NCI-H2107 treated with DMSO at 0.1 percent for 48 hours (cell line): ENCODE measurements at regions not wholly inside any gene's neighbourhood (a gene's known extent, or its start where the extent isn't known, plus 50 kb on each side); places are given as distances from the start of the nearest gene placed in this dataset.
"Not testable (repeated sequence)": the region's sequence is repeated elsewhere in the genome, so short reads cannot be mapped to it uniquely, and the experiment has no call there.

ENCODE experiments used
- DNase-seq: peaks from one replicate; lab custom pipeline; 2025; ENCODE audit not compliant: unreplicated experiment; lab: John Stamatoyannopoulos, UW

DNA sequence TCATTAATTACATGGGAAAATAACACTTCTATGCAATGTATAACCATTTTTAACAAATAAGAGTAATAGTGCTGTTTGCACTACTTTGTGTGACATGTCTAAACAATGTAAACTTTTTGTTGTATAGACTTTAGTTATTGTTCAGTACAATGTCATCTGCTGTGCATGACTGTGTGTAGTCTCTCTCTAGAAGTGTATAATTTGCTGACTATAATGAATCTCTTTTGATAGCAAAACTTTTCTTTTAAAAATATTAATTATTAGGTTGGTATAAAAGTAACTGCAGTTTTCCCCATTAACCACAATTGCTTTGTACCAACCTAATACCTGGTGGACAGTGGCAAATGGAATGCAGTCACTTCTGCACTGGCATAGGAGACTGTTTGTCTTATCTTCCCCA lies 124.2 kb upstream of the SGK1 start:
- no peak for DNase-seq

GRCh38 chr6:134438837-134439236 lies 120.9 kb upstream of the SGK1 start:
- DNase-seq = no peak

- DNase-seq = no peak
These were observed 119.5 kb upstream of the SGK1 start for GRCh38 chr6:134437376-134437775.

DNA sequence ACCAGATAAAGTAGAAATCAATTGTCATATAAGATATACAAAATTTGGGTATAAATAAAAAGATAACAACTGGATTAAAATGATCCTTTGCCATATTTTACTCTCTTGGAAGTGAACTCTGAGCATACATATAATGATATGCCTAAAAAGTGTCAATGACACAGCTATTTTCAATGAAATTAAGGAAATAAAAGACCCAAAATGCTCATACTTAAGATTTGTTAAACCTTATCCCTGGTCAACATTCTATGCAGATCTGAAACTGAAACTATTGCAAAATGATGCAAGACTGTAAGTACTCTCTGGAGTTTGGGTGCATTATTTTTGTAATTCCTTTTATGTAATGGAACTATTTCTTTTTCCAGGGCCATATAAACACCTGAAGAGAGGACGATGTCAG lies 119.0 kb upstream of the SGK1 start:
- DNase-seq = no peak

- DNase-seq = no peak
These were observed 118.4 kb upstream of the SGK1 start for GRCh38 chr6:134436281-134436815.

DNA sequence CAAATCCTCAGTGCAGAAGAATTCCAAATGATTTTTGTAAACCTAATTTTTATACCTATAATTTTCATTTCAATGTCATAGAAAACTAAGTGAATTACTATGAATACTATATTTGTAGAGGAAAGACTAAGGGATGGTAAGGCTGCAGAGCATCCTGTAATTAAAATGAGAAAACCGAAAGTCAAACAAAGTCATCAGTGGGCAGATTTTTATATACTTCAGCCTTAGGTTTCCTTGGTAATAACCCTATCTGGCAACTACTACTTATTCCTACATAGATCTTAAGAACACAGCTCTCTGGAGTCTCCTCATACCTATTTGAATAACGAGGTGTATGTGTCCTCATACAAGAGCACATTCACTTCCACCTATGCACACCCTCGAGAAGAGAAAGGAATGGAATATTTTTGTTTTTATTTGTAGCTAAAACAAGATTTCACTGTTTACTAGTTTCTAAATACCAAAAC lies 117.9 kb upstream of the SGK1 start:
- no peak for DNase-seq

- DNase-seq = no peak
These were observed 116.4 kb upstream of the SGK1 start for GRCh38 chr6:134434019-134434942.

DNA sequence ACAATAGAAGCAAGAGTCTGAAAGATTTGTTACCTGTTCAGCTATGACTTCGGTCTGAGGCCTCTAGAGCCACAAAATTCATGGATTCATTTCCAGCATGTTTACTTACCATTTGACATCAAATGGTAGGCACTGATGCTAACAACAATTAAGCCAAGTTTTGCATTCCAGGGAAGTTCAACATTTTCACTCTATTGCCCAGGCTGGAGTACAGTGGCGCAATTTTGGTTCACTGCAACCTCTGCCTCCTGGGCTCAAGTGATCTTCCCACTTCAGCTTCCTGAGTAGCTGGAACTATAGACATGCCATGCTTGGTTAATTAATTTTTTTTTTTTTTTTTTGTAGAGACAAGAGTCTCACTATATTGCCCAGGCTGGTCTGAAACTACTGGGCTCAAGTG lies 114.1 kb upstream of the SGK1 start:
- no peak for DNase-seq

DNA sequence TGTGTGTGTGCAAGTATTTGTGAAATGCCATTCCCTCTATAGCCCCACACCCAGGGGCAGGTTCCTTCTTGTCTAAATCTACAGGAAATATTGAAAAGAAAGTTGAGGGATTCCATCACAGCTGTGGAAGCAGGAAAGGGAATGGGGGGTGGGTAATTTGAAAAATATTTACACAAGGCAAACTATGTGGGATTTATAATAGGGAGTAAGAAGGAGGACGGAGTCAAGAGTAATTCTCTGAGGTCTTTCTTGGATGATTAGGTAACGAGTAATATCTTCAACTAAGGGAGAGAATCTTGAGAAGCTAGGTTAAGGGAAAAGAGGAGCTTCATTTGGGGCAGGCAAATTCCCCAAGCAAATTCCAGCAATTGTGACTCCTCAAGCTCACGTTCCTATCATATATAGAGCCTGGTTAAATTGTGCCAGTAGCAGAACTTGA lies 113.5 kb upstream of the SGK1 start:
- DNase-seq = no peak

GRCh38 chr6:134429861-134430380 lies 112.0 kb upstream of the SGK1 start:
- DNase-seq = no peak

DNA sequence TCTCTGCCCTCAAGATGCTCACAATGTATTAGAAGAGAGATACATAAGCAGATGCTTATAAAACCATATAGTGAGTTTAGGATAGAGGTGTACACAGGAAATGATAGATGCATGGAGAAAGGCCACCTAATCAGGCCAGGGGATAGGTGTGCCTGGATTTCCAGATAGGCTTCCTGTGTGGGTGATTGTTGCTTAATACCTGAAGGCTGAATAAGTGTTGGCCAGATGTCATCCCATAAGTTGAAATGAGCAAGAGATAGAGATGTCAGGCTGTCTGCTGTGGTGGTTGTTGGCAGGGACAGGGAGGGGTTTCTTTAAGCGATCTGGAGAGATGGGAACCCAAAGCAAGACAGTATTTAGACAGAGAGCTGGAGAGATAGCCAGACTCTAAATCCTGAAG lies 109.8 kb upstream of the SGK1 start:
- no peak for DNase-seq

DNA sequence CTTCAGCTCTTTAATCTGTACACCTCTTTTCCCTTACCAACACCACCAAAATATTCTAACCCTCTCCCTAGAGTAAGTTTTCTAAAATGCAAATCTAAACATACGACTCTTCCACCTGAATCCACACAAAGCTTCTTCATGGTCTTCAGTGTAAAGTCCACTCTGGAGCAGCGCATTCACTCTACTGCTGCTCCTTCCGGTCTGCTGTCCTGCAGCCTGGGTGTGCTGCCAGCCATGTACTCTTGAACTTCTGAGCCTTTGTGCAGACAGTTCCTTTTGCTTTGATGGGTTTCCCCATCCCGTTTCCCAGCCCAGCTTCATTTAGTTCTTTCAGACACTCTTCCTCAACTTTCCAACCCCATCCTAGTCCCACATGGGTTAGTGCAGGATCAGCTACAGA lies 108.7 kb upstream of the SGK1 start:
- DNase-seq = no peak

GRCh38 chr6:134425917-134426316 lies 108.0 kb upstream of the SGK1 start:
- not testable (repeated sequence) for DNase-seq

GRCh38 chr6:134425513-134425912 lies 107.6 kb upstream of the SGK1 start:
- no peak for DNase-seq

DNA sequence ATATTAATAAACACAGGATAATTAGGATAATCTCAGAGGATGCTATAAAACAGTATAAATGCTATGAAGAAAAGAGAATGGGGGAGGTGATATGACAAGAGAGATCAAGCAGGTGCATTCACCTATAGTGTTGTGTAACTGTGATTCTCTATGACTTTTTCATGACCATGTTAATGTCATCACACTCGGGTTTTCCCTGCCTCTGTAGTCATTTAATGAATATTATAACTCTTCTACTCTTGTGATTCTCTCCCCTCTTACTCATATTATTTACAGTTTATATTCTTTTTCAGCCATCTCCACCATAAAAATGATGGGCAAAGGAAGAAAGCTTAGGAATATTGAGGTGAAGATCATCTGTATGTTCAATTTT lies 106.9 kb upstream of the SGK1 start:
- no peak for DNase-seq

DNA sequence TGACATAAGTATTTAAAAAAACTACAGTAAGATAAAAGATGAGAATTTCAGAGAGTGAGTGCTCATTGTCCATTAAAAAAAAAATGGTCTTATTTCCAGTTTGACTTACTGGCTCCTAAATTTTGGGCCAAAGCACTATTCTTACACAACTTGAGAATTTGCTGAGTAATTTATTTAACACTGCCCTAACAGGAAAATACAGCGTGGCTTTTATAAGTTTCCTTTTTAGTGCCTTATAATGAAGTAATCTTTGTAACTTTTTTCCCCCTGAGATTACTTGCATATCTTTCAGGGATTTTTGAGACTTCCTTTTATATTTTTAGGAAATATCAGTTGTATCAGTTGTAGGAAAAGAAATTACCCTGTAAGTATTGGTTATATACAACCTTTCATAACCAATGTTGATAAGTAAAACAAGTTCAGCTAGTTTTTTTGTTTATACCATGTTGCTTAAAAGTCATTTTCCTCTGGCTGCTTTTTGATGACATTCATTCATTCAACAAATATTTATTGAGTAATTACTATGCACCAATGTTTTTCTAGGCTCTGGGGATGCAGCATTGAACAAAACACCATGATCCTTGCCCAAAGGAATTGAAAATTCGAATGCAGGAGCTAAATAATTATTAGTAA lies 106.4 kb upstream of the SGK1 start:
- DNase-seq = no peak

DNA sequence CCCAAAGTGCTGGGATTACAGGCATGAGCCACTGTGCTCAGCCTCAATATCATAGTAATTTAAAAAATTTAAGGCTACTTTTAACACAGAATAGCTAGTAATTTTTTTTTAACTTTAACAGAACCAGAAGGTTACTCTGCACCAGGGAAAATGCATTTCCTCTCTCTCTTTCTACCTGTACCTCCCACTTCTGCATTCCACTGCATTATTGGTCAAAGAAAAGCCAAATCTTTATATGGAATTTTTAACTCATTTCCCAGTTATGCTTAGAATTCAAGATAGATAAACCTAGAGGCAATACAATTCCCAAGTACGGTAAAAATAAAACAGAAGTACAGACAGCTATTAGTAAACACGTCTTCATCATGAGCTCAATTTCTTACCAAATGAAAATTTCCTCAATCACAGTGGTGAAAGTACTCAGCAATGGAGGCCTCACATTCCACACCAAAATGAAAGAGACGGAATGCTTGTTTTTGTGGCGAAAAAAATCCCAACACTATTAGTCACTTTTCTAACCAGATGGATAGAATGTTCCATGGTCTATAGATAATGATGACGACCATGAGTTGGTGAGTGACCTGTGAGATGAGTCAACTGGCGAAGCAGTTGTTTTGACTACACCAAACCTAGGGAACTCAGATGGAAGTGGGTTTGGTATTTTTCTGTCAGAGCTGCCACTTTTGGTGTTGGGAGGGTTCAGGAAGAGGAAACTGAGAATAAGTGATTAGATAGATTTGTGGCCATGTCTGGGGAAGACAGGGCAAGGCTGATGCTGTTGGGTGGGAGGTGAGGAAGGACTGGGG lies 104.7 kb upstream of the SGK1 start:
- DNase-seq = no peak

- no peak for DNase-seq
These were observed 103.6 kb upstream of the SGK1 start for GRCh38 chr6:134421501-134421900.

DNA sequence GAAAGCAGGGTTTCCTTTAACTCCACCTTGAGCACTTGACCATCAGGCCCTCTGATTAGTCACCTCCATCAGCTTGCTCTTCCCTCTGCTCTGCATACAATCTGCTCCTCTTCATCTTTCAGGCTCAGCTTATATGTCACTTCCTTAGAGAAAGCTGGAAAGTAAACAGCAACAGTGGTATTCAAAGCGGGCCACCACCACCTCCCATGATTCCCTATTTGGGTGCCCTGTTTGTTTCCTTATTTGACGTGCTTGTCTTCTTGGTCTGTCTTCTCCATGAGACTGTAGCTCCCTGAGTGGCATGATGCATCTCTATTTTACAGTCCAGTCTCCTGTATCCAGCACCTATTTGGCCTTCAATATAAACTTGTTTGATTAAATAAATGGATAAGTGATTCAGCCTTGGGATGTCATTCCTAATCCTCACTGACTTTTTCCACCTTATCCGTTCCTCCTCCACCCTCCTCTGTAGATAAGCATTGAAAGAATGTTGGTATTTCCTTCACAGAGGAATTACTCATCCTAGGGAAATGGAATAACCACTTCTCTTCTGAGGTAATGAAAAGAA lies 102.8 kb upstream of the SGK1 start:
- no peak for DNase-seq

DNA sequence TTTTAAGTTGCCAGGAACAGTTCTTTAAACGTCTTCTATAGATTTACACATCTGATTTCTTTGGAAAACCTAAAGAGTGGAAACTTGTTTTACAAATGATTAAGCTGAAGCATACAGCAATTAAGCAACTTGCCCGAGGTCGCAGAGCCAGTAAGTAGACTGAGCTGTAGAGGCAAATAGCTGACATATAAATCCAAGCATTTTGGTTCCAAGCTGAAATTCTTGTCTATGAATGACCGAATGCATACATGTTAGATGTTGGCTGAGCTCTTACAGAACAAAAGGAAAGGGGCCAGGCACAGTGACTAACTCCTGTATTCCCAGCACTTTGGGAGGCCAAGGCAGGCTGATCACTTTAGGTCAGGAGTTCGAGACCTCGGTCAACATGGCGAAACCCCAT lies 101.8 kb upstream of the SGK1 start:
- no peak for DNase-seq
